ENCODE measurements at regions not wholly inside any gene's neighbourhood (a gene's known extent, or its start where the extent isn't known, plus 50 kb on each side); places are given as distances from the start of the nearest gene placed in this dataset.
"Not testable (repeated sequence)": the region's sequence is repeated elsewhere in the genome, so short reads cannot be mapped to it uniquely, and the experiment has no call there.

- ChIA-PET POLR2A (no interaction called here), CTCF (interaction anchor here (1.1 kb wide), 1 partner anchor 10 kb away, joined by 4 read pairs; no protein-coding TSS in a partner anchor)
- no peak for TF ChIP-seq CTCF (IDR thresholded peaks at IDR 0.05; ENCODE audit: control extremely low read depth, extremely low read depth, low read depth, missing control alignments)
- no peak for DNase-seq (ENCODE audit: extremely low spot score)
Measured at GRCh38 chr21:14046401-14046800, 164.4 kb downstream of the LIPI start.

GRCh38 chr21:14040386-14040785 is 170.4 kb downstream of the LIPI start:
- TF ChIP-seq CTCF (IDR thresholded peaks at IDR 0.05; ENCODE audit: control extremely low read depth, extremely low read depth, low read depth, missing control alignments), result no peak
- ChIA-PET CTCF (interaction anchor here (1.2 kb wide), 1 partner anchor 79 kb away, joined by 3 read pairs; no protein-coding TSS in a partner anchor), POLR2A (no interaction called here)
- no peak for DNase-seq (ENCODE audit: extremely low spot score)

- CTCF ChIA-PET; DNase-seq (ENCODE audit: extremely low spot score); POLR2A ChIA-PET: not testable (repeated sequence)
Measured at GRCh38 chr21:14028619-14029018, 182.1 kb downstream of the LIPI start.

- DNase-seq (ENCODE audit: extremely low spot score), result peak; percentile 76
- POLR2A ChIA-PET, CTCF ChIA-PET: not testable (repeated sequence)
Measured at GRCh38 chr21:14027235-14027869, 183.4 kb downstream of the LIPI start.

- DNase-seq (ENCODE audit: extremely low spot score); CTCF ChIA-PET; POLR2A ChIA-PET: not testable (repeated sequence)
Measured at GRCh38 chr21:14020108-14020507, 190.6 kb downstream of the LIPI start.

GRCh38 chr21:14015841-14016240 is 194.9 kb downstream of the LIPI start:
- DNase-seq (ENCODE audit: extremely low spot score); POLR2A ChIA-PET; CTCF ChIA-PET: not testable (repeated sequence)

GRCh38 chr21:14013623-14014498 is 196.9 kb downstream of the LIPI start:
- CTCF ChIA-PET, POLR2A ChIA-PET: not testable (repeated sequence)

GRCh38 chr21:14013056-14013603 is 197.6 kb downstream of the LIPI start:
- ChIA-PET CTCF (no interaction called here), POLR2A (no interaction called here)
- TF ChIP-seq CTCF (IDR thresholded peaks at IDR 0.05; ENCODE audit: control extremely low read depth, extremely low read depth, low read depth, missing control alignments), result no peak
- no peak for DNase-seq (ENCODE audit: extremely low spot score)

More at GRCh38 chr21:14013623-14014498, 196.9 kb downstream of the LIPI start:
- not testable (repeated sequence) for DNase-seq (ENCODE audit: extremely low spot score)

- no peak for TF ChIP-seq CTCF (IDR thresholded peaks at IDR 0.05; ENCODE audit: control extremely low read depth, extremely low read depth, low read depth, missing control alignments)
- DNase-seq (ENCODE audit: extremely low spot score), result no peak
- POLR2A ChIA-PET, result no interaction called here
- CTCF ChIA-PET, result no interaction called here
Measured at GRCh38 chr21:14012409-14012808, 198.3 kb downstream of the LIPI start.

GRCh38 chr21:14011751-14012150 is 199.0 kb downstream of the LIPI start:
- DNase-seq (ENCODE audit: extremely low spot score); CTCF ChIA-PET; POLR2A ChIA-PET: not testable (repeated sequence)

GRCh38 chr21:14011149-14011548 is 199.6 kb downstream of the LIPI start:
- CTCF ChIA-PET; DNase-seq (ENCODE audit: extremely low spot score); POLR2A ChIA-PET: not testable (repeated sequence)

All from GM10248 (cell line).